Brain microvascular endothelial cell (primary cell): ENCODE measurements at regions not wholly inside any gene's neighbourhood (a gene's known extent, or its start where the extent isn't known, plus 50 kb on each side); places are given as distances from the start of the nearest gene placed in this dataset.

Experiments used
- DNase-seq: peaks from one replicate; pipeline ENCODE4 v3.0.0-alpha.2; 2020
- H3K27ac ChIP-seq: fragments of 250-450 bp; sonication (Bioruptor Pico); 2 replicates; pipeline ENCODE4 v1.5.1; 2020; ENCODE audit warnings: mild to moderate bottlenecking, moderate library complexity
- H3K27me3 ChIP-seq: fragments of 250-450 bp; sonication (Bioruptor Pico); replicated peaks from 2 replicates; pipeline ENCODE4 v1.5.1; 2020; ENCODE audit warnings: mild to moderate bottlenecking
- H3K36me3 ChIP-seq: fragments of 250-450 bp; sonication (Bioruptor Pico); replicated peaks from 2 replicates; pipeline ENCODE4 v1.5.1; 2020; ENCODE audit warnings: mild to moderate bottlenecking
- H3K4me3 ChIP-seq: 2 replicates; pipeline ENCODE4 v1.5.1; 2011; ENCODE audit warnings: low read depth, mild to moderate bottlenecking, control low read depth, low read length, moderate library complexity
- CTCF ChIP-seq: IDR thresholded peaks from 2 replicates; pipeline ENCODE4 v1.5.1; 2011; ENCODE audit warnings: low read depth, mild to moderate bottlenecking, moderate library complexity, low read length, control low read depth, inconsistent platforms; ENCODE audit errors: missing control alignments
- in situ Hi-C: cut with HindIII; loops from 2 replicates; pipeline ENCODE4 v1.10.0; 2017; ENCODE audit warnings: low sequenced_read_pairs, low pct_ligation_motif_present

GRCh38 chr9:31736581-31737179 is 647.8 kb upstream of the ACO1 start:
- no peaks in the 10 kb centered on the region for H3K36me3 ChIP-seq
- H3K27ac ChIP-seq = no peak overlapping the region
- no peak for TF ChIP-seq CTCF
- H3K27me3 ChIP-seq = no peaks in the 10 kb centered on the region
- H3K4me3 ChIP-seq = no peak overlapping the region
- in situ Hi-C loops = no loop called here
- DNase-seq = no peak

- TF ChIP-seq CTCF = no peak
Measured at GRCh38 chr9:31740705-31741104, 643.7 kb upstream of the ACO1 start.

GRCh38 chr9:31744589-31744988 is 639.9 kb upstream of the ACO1 start:
- DNase-seq = no peak
- no peaks in the 10 kb centered on the region for H3K27me3 ChIP-seq
- H3K36me3 ChIP-seq = no peaks in the 10 kb centered on the region
- H3K4me3 ChIP-seq = no peak overlapping the region
- in situ Hi-C loops = no loop called here
- TF ChIP-seq CTCF = no peak
- H3K27ac ChIP-seq = no peak overlapping the region

More at GRCh38 chr9:31740705-31741104, 643.7 kb upstream of the ACO1 start:
- in situ Hi-C loops = no loop called here
- Histone ChIP-seq H3K4me3 (no peak overlapping the region), H3K36me3 (no peaks in the 10 kb centered on the region), H3K27ac (no peak overlapping the region), H3K27me3 (no peaks in the 10 kb centered on the region)
- no peak for DNase-seq

GRCh38 chr9:31745468-31745867 is 639.0 kb upstream of the ACO1 start:
- in situ Hi-C loops = no loop called here

GRCh38 chr9:31745886-31746285 is 638.6 kb upstream of the ACO1 start:
- no peaks in the 10 kb centered on the region for H3K36me3 ChIP-seq
- no peaks in the 10 kb centered on the region for H3K27me3 ChIP-seq
- H3K27ac ChIP-seq = no peak overlapping the region
- no peak for DNase-seq
- in situ Hi-C loops = no loop called here
- TF ChIP-seq CTCF = no peak
- H3K4me3 ChIP-seq = no peak overlapping the region

More at GRCh38 chr9:31745468-31745867, 639.0 kb upstream of the ACO1 start:
- no peak for DNase-seq
- TF ChIP-seq CTCF = no peak
- H3K36me3 ChIP-seq = no peaks in the 10 kb centered on the region
- no peaks in the 10 kb centered on the region for H3K27me3 ChIP-seq
- no peak overlapping the region for H3K4me3 ChIP-seq
- no peak overlapping the region for H3K27ac ChIP-seq

GRCh38 chr9:31753756-31754155 is 630.7 kb upstream of the ACO1 start:
- no peaks in the 10 kb centered on the region for H3K36me3 ChIP-seq
- DNase-seq = no peak
- H3K27ac ChIP-seq = no peak overlapping the region
- no peaks in the 10 kb centered on the region for H3K27me3 ChIP-seq
- no peak for TF ChIP-seq CTCF
- H3K4me3 ChIP-seq = no peak overlapping the region
- in situ Hi-C loops = no loop called here
